ENCODE measurements at regions not wholly inside any gene's neighbourhood (a gene's known extent, or its start where the extent isn't known, plus 50 kb on each side); places are given as distances from the start of the nearest gene placed in this dataset.

- no peak overlapping the region for H3K4me3 Mint-ChIP-seq (ENCODE audit: unreplicated experiment)
- no peak for DNase-seq (ENCODE audit: low spot score)
- peaks cover 87% of the 10 kb centered on the region for H3K4me1 Mint-ChIP-seq (ENCODE audit: low read depth)
- H3K27ac Mint-ChIP-seq (ENCODE audit: unreplicated experiment): peak overlapping the region; percentile 90
- no peak for TF ChIP-seq CTCF (IDR thresholded peaks at IDR 0.05)
- no peaks in the 10 kb centered on the region for H3K9me3 Mint-ChIP-seq (ENCODE audit: low read depth)
- peaks cover 4% of the 10 kb centered on the region for H3K36me3 Mint-ChIP-seq (ENCODE audit: low read depth)
- no peaks in the 10 kb centered on the region for H3K27me3 Mint-ChIP-seq (ENCODE audit: low read depth)
Observed at GRCh38 chr14:71533800-71534199, 398.4 kb upstream of the RGS6 start.

- TF ChIP-seq CTCF (IDR thresholded peaks at IDR 0.05): no peak
- no peaks in the 10 kb centered on the region for H3K27me3 Mint-ChIP-seq (ENCODE audit: low read depth)
- DNase-seq (ENCODE audit: low spot score): no peak
- peaks cover 92% of the 10 kb centered on the region for H3K4me1 Mint-ChIP-seq (ENCODE audit: low read depth)
- peak overlapping the region; percentile 6 for H3K27ac Mint-ChIP-seq (ENCODE audit: unreplicated experiment)
- H3K9me3 Mint-ChIP-seq (ENCODE audit: low read depth): no peaks in the 10 kb centered on the region
- peaks cover 4% of the 10 kb centered on the region for H3K36me3 Mint-ChIP-seq (ENCODE audit: low read depth)
- H3K4me3 Mint-ChIP-seq (ENCODE audit: unreplicated experiment): no peak overlapping the region
Observed at GRCh38 chr14:71534506-71534905, 397.7 kb upstream of the RGS6 start.

GRCh38 chr14:71536015-71536740 is 396.1 kb upstream of the RGS6 start:
- Mint-ChIP-seq H3K4me1 (ENCODE audit: low read depth) (peaks cover 95% of the 10 kb centered on the region), H3K27ac (ENCODE audit: unreplicated experiment) (peak overlapping the region; percentile 91)

GRCh38 chr14:71536927-71537772 is 395.1 kb upstream of the RGS6 start:
- Mint-ChIP-seq H3K4me3 (ENCODE audit: unreplicated experiment) (no peak overlapping the region), H3K4me1 (ENCODE audit: low read depth) (peaks cover 86% of the 10 kb centered on the region), H3K27me3 (ENCODE audit: low read depth) (no peaks in the 10 kb centered on the region), H3K9me3 (ENCODE audit: low read depth) (no peaks in the 10 kb centered on the region), H3K27ac (ENCODE audit: unreplicated experiment) (peak overlapping the region; percentile 91), H3K36me3 (ENCODE audit: low read depth) (no peaks in the 10 kb centered on the region)
- no peak for TF ChIP-seq CTCF (IDR thresholded peaks at IDR 0.05)
- DNase-seq (ENCODE audit: low spot score): no peak

More at GRCh38 chr14:71536015-71536740, 396.1 kb upstream of the RGS6 start:
- peaks cover 1% of the 10 kb centered on the region for H3K36me3 Mint-ChIP-seq (ENCODE audit: low read depth)
- no peaks in the 10 kb centered on the region for H3K27me3 Mint-ChIP-seq (ENCODE audit: low read depth)
- no peaks in the 10 kb centered on the region for H3K9me3 Mint-ChIP-seq (ENCODE audit: low read depth)
- H3K4me3 Mint-ChIP-seq (ENCODE audit: unreplicated experiment): no peak overlapping the region
- TF ChIP-seq CTCF (IDR thresholded peaks at IDR 0.05): no peak
- no peak for DNase-seq (ENCODE audit: low spot score)

GRCh38 chr14:71538288-71538687 is 393.9 kb upstream of the RGS6 start:
- Mint-ChIP-seq H3K36me3 (ENCODE audit: low read depth) (no peaks in the 10 kb centered on the region), H3K27me3 (ENCODE audit: low read depth) (no peaks in the 10 kb centered on the region), H3K4me1 (ENCODE audit: low read depth) (peaks cover 82% of the 10 kb centered on the region), H3K27ac (ENCODE audit: unreplicated experiment) (peak overlapping the region; percentile 91), H3K4me3 (ENCODE audit: unreplicated experiment) (no peak overlapping the region), H3K9me3 (ENCODE audit: low read depth) (no peaks in the 10 kb centered on the region)
- DNase-seq (ENCODE audit: low spot score): no peak
- peak; percentile 35 for TF ChIP-seq CTCF (IDR thresholded peaks at IDR 0.05)
